Chondrocyte (in vitro differentiated cells): ENCODE measurements at regions not wholly inside any gene's neighbourhood (a gene's known extent, or its start where the extent isn't known, plus 50 kb on each side); places are given as distances from the start of the nearest gene placed in this dataset.

Source experiments
- DNase-seq: peaks from one replicate; pipeline ENCODE4 v3.0.0; 2021; ENCODE audit warnings: mixed read lengths, low spot score
- H3K27ac Mint-ChIP-seq: one replicate; pipeline ENCODE4 v1.8.0; 2021; ENCODE audit warnings: mild to moderate bottlenecking, moderate library complexity, mixed read lengths; ENCODE audit not compliant: unreplicated experiment
- H3K27me3 Mint-ChIP-seq: 2 replicates; pipeline ENCODE4 v1.8.0; 2021; ENCODE audit warnings: low read depth, mixed read lengths
- H3K36me3 Mint-ChIP-seq: 2 replicates; pipeline ENCODE4 v1.8.0; 2021; ENCODE audit warnings: low read depth, mixed read lengths
- H3K4me1 Mint-ChIP-seq: 2 replicates; pipeline ENCODE4 v1.8.0; 2021; ENCODE audit warnings: low read depth, mild to moderate bottlenecking, mixed read lengths
- H3K4me3 Mint-ChIP-seq: one replicate; pipeline ENCODE4 v1.8.0; 2021; ENCODE audit warnings: mild to moderate bottlenecking, moderate library complexity, mixed read lengths; ENCODE audit not compliant: unreplicated experiment
- H3K9me3 Mint-ChIP-seq: 2 replicates; pipeline ENCODE4 v1.8.0; 2021; ENCODE audit warnings: low read depth, mixed read lengths
- TF ChIP-seq, protein P1 (sequence below): fragments of 200-600 bp; sonication (generic); IDR thresholded peaks from 2 replicates; pipeline ENCODE4 v1.5.0; 2021; ENCODE audit warnings: antibody characterized with exemption, mild to moderate bottlenecking, moderate library complexity

DNA sequence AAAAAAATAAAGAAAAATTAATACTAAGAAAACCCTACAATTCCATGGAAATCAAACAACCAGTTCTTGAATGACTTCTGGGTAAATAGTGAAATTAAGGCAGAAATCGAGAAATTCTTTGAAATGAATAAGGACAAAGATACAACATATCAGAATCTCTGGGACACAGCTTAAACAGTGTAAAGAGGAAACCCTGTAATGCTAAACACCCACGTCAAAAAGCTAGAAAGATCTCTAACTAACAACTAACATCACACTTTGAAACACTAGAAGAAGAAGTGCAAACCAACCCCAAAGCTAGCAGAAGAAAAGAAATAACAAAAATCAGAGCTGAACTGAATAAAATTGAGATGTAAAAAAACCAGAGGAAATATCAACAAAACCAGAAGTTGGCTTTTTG, 114.6 kb upstream of the CD180 start:
- Mint-ChIP-seq H3K4me1 (peaks cover 32% of the 10 kb centered on the region), H3K4me3 (no peak overlapping the region), H3K27ac (no peak overlapping the region), H3K27me3 (no peaks in the 10 kb centered on the region), H3K36me3 (peaks cover 2% of the 10 kb centered on the region), H3K9me3 (peaks cover 16% of the 10 kb centered on the region)
- TF ChIP-seq, protein P1, sequence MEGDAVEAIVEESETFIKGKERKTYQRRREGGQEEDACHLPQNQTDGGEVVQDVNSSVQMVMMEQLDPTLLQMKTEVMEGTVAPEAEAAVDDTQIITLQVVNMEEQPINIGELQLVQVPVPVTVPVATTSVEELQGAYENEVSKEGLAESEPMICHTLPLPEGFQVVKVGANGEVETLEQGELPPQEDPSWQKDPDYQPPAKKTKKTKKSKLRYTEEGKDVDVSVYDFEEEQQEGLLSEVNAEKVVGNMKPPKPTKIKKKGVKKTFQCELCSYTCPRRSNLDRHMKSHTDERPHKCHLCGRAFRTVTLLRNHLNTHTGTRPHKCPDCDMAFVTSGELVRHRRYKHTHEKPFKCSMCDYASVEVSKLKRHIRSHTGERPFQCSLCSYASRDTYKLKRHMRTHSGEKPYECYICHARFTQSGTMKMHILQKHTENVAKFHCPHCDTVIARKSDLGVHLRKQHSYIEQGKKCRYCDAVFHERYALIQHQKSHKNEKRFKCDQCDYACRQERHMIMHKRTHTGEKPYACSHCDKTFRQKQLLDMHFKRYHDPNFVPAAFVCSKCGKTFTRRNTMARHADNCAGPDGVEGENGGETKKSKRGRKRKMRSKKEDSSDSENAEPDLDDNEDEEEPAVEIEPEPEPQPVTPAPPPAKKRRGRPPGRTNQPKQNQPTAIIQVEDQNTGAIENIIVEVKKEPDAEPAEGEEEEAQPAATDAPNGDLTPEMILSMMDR = no peak
- no peak for DNase-seq

DNA sequence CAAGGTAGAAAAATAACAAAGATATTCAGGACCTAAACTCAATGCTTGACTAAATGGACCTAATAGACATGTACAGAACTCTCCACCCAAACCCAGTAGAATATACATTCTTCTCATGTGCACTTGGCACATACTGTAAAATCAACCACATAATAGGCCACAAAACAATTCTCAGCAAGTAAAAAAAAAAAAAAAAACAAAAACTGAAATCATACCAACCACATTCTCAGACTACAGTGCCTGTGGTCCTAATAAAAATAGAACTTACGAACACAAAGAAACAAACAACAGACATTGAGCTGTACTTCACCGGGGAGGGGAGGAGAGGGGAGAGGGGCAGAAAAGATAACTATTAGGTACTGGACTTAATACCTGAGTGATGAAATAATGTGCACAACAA, 114.1 kb upstream of the CD180 start:
- Mint-ChIP-seq H3K9me3 (peaks cover 16% of the 10 kb centered on the region), H3K27me3 (no peaks in the 10 kb centered on the region), H3K27ac (no peak overlapping the region), H3K36me3 (peaks cover 2% of the 10 kb centered on the region), H3K4me1 (peaks cover 34% of the 10 kb centered on the region), H3K4me3 (no peak overlapping the region)
- DNase-seq = no peak
- TF ChIP-seq, protein P1 = no peak

DNA sequence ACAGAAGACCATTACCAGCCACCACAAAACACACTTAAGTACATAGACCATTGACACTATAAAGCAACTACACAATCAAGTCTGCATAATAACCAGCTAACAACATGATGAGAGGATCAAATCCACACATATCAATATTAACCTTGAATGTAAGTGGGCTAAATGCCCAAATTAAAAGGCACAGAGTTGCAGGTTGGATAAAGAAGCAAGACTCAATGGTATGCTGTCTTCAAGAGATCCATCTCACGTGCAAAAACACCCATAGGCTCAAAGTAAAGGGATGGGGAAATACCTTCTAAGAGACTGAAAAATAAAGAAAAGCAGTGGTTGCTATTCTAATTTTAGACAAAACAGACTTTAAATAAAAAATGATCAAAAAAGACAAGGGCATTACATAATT, 113.6 kb upstream of the CD180 start:
- no peak overlapping the region for H3K4me3 Mint-ChIP-seq
- H3K4me1 Mint-ChIP-seq = peaks cover 34% of the 10 kb centered on the region
- TF ChIP-seq, protein P1 = no peak
- no peak overlapping the region for H3K27ac Mint-ChIP-seq
- H3K9me3 Mint-ChIP-seq = peaks cover 16% of the 10 kb centered on the region
- H3K27me3 Mint-ChIP-seq = no peaks in the 10 kb centered on the region
- peaks cover 2% of the 10 kb centered on the region for H3K36me3 Mint-ChIP-seq
- no peak for DNase-seq

DNA sequence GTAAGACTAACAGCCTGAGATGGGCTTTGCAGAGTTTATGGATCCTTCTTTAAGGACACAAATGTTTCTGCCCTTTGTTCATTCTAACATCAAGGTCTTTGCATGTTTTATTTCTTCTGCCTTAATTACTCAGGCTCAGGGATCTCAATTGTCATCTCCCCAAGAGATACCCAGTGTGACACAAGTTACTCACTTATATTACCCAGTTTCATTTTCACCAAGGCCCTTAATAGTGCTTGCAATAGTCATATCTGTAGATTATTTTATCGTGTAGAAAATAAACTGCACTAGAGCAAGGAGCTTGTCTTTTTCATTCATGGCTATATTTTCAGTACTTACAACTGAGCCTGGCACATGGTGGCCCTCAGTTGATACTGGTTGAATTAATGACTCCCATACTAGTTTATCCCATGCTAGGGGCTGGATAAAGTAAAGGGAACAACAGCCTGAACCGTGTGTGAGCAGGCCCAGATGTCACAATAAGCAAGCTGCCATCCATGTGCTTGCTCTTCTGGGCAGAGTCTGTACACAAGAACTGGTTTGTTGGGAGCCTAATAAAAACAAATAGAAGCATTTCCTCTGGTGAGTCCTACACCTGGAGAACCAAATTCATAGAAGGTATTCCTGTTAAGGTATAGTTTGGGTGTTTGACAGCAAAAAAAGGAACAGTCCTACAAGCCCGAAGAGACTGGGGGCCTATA, 112.5 kb upstream of the CD180 start:
- Mint-ChIP-seq H3K4me1 (peaks cover 36% of the 10 kb centered on the region), H3K27me3 (no peaks in the 10 kb centered on the region), H3K36me3 (peaks cover 2% of the 10 kb centered on the region), H3K9me3 (peaks cover 16% of the 10 kb centered on the region), H3K4me3 (no peak overlapping the region), H3K27ac (no peak overlapping the region)
- TF ChIP-seq, protein P1 = no peak
- DNase-seq = no peak

DNA sequence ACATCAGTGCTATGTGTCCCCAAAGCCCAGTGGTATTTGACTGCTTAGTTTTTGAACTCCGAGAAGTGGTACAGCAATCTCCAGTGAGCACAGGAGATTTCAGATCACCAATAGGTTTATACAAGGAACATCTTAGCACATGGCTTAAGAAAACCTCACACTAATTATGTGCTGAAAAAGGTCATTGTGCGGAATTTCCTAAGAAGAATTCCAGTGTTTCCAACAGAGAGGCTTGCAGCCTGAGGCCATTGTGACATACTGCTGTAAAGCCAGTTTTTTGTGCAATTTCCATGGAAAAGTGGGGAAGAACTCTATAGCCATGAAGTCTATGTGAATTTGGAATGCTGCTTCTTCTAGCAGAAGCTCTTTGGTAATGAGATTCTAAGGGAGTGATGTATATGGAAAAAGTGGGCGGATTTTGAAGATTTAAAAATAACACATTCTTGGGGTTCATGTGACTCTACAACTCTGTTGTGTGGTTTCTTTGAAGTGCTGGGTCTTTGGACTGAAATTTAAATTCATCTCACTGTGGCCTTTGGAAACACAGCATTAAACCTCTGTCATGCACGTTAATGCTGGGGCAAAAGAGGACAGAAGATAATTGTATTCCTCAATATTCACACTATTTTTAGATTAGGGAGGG, 110.5 kb upstream of the CD180 start:
- DNase-seq = no peak
- peak overlapping the region; percentile 0 for H3K27ac Mint-ChIP-seq
- H3K27me3 Mint-ChIP-seq = no peaks in the 10 kb centered on the region
- peaks cover 2% of the 10 kb centered on the region for H3K36me3 Mint-ChIP-seq
- H3K4me1 Mint-ChIP-seq = peaks cover 46% of the 10 kb centered on the region
- TF ChIP-seq, protein P1 = no peak
- peaks cover 14% of the 10 kb centered on the region for H3K9me3 Mint-ChIP-seq
- H3K4me3 Mint-ChIP-seq = no peak overlapping the region
